HG02938 (cell line): ENCODE measurements at regions not wholly inside any gene's neighbourhood (a gene's known extent, or its start where the extent isn't known, plus 50 kb on each side); places are given as distances from the start of the nearest gene placed in this dataset.
"Not testable (repeated sequence)": the region's sequence is repeated elsewhere in the genome, so short reads cannot be mapped to it uniquely, and the experiment has no call there.

Source experiments
- ATAC-seq: cut with Tn5 transposase; IDR thresholded peaks from one replicate; pipeline ENCODE4 v1.9.1; 2021; ENCODE audit warnings: mild to moderate bottlenecking, moderate library complexity; ENCODE audit not compliant: unreplicated experiment

DNA sequence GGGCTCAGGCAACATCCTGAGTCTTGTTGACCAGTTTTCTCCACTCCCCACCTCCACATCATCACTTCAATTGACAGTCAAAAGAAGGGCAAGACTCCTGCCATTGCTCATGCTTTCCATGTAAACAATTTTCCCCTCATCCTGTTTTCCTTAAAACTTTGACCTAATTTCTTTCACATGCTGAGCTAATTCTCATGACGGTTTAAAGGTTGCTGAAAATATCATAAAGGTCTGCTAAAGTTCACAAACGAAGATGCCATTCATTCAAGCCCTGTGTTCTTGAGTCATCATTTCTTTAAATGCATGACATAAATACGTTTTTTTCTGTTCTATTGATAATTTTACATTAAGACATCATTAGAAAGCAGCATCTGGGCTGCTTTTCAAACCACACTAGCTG is 353.9 kb downstream of the NKX6-1 start:
- no peak for ATAC-seq

DNA sequence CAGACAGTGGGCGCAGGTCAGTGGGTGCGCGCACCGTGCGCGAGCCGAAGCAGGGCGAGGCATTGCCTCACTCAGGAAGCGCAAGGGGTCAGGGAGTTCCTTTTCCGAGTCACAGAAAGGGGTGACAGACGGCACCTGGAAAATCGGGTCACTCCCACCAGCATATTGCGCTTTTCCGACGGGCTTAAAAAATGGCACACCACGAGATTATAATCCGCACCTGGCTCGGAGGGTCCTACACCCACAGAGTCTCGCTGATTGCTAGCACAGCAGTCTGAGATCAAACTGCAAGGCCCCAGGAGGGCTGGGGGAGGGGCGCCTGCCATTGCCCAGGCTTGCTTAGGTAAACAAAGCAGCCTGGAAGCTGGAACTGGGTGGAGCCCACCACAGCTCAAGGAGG is 372.2 kb downstream of the NKX6-1 start:
- ATAC-seq, result not testable (repeated sequence)

DNA sequence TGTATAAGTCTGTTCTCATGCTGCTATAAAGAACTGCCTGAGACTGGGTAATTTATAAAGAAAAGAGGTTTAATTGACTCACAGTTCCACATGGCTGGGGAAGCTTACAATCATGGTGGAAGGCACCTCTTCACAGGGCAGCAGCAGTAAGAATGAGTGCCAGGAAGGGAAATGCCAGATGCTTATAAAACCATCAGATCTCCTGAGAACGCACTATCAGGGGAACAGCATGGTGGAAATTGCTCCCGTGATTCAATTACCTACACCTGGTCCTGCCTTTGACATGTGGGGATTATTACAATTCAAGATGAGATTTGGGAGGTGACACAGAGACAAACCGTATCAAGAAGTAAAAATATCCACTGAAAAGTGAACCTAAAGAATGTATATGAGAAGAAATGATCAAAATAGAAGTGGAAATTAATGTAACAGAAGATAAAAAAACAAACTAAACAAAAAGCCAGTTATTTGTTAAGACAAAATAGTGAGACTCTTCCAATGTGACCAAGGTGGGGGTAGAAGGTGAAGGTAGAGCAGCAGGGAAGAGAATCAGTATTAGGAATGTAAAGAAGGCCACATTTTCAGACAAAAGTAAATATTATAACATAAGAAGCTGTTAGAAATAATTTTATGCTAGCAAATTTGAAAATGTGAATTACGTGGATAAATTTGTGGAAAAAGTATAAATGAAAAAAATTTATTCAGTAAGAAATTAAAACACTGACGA is 372.9 kb downstream of the NKX6-1 start:
- ATAC-seq, result no peak

DNA sequence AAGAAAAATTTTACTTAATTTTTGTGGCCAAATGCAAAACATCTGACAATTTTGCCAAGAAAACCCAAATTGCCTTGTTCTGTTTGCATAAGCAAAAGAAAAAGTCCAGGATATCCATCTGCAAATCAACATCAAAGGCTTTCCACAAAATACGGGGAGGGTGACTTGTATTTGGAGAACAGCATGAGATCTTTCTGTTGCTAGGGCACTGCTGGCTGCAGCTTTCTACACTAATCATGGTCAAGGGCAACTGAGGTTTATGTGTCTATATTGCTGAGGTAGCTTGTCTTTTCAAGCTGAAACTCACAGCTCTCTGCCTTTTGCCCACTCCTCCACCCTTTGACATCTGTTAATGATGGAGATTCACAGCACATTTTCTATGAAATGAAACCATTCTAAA is 389.1 kb downstream of the NKX6-1 start:
- ATAC-seq, result no peak

DNA sequence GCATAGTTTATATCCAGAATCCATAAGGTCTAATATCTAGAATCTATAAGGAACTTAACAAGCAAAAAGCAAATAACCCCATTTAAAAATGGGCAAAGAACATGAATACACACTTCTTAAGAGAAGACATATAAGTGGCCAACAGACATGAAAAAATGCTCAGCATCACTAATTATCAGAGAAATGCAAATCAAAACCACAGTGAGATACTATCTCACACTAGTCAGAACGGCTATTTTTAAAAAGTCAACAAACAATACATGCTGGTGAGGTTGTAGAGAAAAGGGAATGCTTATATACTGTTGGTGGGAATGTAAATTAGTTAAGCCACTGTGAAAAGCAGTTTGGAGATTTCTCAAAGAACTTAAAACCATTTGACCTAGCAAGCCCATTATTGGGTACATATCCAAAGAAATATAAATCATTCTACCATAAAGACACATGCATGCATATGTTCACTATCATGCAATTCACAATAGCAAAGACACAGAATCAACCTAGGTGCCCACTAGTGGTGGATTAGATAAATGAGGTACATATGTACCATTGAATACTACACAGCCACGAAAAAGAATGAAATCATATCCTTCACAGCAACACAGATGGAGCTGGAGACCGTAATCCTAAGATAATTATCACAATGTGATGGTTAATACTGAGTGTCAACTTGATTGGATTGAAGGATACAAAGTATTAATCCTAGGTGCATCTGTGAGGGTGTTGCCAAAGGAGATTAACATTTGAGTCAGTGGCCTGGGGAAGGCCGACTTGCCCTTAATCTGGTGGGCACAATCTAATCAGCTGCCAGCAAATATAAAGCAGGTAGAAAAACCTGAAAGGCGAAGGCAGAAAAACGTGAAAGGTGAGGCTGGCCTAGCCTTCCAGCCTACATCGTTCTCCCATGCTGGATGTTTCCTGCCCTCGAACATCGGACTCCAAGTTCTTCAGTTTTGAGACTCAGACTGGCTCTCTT is 397.2 kb downstream of the NKX6-1 start:
- ATAC-seq, result not testable (repeated sequence)

DNA sequence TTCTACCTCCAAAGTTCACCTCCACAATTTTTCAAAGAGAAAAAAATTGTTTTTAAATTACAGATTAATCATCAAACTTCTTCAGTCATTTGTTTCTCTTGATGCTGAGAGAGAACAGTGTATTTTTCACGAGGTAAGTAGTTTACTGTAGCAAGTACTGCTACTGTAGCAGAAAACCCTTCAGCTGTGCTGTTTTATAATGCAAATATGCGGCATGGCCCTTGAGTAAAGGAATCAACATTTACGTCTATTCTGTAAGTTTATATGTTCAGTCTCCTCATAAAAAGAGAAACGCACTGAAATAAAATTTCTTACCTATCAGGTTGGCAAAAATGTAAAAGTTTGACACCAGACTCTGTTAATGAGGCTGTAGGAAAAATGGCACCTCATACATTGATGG is 399.0 kb downstream of the NKX6-1 start:
- no peak for ATAC-seq

DNA sequence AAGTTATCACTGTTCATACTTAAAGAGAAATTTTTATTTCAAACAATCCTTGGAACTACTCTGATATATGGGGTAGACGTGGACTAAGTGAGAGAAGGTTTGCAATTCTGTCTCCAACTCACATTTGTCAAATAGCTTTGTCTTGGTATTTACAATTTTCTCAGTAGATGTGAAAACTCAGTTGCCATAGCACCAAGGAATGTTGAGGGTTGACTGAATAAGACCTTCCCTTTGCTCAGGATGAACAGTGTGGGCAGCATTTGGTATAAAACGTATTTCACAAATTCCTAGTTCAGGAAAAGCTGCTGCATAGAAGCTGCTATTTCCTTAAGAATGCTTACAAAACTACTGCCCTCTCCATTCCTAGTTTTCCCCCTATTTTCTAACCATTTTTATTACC is 399.5 kb downstream of the NKX6-1 start:
- no peak for ATAC-seq

DNA sequence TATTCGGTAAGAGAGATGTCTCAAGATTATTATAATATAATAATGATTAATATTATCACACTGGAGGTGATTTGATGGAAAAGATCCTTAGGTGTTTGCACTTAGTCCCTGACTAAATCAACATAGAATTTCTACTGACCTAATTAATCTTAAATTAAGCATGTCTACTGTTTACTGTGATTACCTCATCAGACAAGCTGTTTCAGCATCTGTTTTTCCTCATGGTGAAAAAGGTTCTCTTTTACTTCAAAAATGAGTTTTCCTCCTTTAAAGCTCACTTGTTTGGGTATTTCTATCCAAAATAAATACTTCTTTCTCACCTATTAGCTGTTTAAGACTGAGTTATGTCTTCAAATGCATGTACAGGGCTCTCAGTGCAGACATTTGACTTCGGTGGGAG is 407.8 kb downstream of the NKX6-1 start:
- ATAC-seq, result no peak

DNA sequence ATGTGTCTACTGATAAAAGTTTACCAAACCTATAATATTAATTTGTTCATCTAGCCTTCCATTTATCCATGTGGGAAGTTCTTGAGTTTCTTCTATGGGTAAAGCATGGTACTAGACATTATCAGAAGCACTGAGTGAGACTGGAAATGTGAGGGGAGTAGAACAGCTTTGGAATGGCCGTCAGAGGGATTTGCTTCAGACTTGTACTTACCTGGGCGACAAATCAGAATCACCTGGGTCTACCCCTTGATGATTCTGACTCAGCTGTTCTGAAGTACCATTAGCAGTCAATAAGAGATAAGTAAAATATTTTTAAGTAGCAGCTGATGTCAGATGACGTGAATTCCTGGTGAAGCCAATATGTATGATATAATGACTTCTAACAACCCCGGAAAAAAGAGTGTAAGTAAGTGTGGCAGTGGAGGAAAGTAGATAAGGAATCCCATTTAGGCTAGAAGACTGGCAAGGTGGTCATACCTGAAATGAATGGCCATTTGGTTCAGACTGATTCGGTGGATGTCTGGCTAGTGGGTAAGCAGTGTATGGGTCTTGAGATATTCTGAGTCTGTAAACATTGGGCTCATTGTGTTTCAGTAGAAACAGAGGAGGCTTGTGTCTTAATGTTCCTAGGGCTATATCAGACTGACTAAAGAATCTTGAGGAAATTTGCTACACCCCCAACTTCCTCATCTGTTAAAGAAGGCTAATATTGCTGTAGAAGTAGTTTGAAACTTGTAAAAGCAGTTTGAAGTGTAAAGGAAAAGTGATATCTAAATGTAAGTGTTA is 409.2 kb downstream of the NKX6-1 start:
- ATAC-seq, result no peak

DNA sequence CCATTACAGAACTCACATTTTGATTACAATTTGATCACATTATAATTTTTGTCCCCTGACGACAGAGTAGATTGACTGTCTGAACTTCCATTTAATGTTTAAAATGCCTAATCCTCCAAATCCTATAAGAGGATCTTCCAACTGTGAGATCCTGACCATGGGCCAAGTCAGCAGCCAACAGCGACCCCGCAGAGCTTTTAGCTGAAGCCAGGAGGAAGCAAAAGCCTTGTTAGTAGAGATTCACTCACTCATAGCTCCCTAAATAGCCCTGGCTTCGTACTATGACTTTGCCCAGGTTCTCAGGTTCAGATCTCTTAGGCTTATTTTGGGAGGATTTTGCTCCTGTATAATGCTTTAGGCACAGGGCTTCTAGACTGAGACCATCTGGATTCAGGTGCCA is 413.1 kb downstream of the NKX6-1 start:
- ATAC-seq, result no peak

DNA sequence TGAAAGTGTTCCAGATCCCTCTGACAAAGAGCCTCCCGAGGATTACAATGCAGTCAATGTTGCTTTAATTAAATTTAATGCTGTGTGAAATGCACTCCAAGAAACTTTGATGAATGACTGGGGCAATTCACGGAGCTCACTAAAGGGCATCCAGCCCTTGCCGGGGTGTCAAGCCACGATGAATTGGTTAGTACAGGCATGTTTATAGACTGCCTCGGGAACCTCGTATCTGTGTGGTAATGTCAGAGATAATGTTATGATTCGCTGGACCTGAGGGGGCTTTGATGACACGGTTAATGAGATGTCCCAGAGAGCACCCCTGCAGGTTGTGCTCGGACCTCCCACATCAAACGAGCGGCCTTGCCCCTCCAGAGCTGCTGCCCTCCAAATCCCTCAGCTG is 428.8 kb downstream of the NKX6-1 start:
- ATAC-seq, result no peak

DNA sequence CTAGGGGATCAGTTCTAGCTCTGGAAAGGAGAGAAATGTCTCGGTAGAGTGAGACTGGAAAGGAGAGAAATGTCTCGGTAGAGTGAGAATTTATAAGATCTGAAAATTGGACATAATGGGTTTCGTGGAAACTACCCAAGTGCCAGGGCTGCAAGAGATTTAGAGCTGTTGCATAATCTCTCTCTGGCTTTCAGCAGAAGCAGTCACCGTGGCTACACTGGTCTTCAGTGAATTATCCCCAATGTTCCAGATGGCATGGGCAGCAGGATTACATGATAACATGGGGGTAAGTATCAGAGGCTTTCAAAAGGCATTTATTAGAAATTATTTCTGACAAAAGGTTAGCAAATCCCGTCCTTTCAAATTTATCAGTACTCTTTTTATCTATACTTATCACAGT is 435.5 kb downstream of the NKX6-1 start:
- no peak for ATAC-seq

DNA sequence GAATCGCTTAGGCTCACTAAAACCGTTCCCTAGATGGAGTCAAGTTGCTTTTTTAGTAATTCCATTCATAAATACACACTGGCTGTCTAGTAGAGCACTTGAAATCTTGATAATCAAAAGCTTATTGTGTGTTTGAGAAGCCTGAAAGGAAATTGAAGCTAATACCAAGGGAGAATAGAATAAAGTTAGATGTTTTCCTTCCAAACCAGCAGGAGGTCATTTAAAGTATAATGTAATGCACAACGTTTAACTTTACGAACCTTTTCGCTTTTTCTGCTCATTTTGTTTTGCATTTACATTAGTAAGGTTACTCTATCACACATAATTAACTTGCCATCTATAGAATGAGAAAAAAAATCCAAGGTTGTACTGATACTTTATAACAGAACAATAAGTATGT is 440.9 kb downstream of the NKX6-1 start:
- no peak for ATAC-seq

DNA sequence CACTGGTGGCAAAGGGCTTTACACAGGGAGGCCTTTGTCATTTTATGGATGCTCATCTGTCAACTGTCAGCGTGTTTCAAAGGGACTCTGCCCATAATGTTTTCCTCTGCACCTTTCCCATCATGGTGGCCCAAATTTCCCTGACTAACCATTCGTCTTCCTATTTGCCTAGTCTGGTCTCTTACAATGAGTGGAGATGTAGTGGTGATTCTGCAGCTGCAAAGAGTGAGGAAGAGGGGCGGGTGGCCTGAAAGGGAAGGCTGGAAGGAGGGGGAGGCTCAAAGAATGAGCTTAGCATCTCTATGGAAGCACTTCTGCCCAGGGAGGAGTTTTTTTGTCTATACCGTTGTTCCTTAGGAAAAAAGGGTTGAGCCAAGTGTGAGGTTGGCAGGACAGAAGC is 447.5 kb downstream of the NKX6-1 start:
- no peak for ATAC-seq

DNA sequence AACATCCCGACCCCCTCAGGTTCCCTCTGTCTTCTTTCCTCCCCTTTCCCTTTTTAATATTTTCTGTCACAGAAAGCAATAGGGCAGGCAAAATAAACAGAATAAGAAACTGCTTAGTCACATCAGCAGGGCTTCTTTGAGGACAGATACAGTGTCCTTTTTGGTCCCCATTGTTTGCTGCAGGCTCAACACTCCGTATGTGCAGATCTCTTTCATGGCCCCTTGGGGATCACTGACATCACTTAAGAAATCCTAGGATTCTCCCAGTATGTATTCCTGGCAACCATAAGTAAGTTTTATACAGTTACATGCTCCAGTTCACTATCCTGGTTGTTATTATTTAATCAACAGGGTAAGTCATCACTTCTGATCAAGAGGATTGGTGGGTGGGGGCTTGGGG is 448.0 kb downstream of the NKX6-1 start:
- no peak for ATAC-seq

DNA sequence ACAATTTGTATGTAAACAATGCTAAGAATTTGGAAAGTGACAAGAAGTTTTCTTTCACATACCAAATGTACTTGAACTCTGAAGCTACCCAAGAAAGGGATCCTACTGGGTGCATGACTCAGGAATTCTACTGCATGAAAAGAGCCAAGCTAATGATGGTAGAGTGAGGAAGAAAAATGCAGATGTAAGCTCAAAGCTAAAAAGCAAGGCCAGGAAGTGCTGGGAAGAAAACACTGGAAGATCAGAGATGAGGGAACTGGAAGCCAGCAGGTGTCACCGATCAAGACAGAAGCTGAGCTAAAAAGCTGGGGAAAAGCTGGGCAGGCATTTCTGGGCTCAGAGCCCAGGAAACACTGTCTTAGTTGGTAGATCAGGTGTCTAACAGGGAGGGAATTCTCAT is 449.1 kb downstream of the NKX6-1 start:
- no peak for ATAC-seq

DNA sequence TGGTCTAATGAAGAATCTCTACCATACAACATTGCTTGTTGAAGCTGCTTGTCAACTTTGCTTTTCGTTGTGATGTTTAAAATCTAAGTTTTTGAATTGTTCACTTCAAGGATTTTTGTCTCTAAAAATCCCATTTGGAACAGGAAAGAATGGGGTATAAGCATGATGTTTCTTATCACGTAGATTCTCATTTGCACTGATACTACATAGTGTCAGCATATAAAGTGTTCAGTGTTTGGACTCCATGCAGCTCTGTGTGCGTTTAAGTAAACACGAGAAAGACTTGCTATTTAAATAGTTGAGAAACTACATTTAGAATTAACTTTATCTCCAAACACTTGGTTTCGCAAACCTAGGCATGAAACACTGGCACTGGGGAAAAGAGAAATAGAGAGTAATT is 452.5 kb downstream of the NKX6-1 start:
- ATAC-seq, result no peak

DNA sequence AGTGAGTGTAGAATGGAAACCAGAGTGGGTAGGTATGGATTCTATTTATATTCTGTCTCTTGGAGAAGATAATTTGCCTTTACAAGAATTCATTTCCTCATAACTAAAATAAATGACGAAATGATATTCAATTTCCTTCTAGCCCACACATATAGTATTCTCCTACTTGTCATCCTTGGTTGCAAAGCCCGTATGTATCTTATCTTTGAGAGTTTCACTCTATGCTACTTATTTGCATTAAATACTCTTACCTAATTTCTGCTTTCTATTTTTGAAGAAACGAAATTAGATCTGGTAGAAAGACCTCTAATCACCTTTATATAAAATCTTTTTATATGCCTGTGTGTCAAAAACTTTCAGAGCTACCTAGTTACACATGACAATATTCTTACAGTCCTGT is 457.7 kb downstream of the NKX6-1 start:
- ATAC-seq, result no peak

DNA sequence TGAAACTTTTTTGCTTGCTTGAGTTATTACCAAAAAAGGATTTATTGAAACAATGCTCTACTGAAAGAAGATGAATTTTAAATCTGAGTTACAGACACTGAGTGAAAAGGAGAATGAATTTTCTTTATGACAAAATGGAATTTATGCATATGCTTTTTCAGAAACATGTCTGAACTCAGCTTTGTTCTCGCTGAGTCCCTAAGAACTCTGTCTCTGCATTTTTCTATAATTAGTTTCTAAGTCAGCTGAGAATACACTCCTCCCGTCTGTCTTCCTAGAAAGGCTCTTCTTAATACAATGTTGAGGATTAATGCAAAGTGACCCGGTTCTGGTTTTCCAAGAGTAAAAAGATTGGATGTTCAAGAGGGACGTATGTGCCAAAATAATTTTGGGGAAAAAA is 463.5 kb downstream of the NKX6-1 start:
- ATAC-seq, result no peak

DNA sequence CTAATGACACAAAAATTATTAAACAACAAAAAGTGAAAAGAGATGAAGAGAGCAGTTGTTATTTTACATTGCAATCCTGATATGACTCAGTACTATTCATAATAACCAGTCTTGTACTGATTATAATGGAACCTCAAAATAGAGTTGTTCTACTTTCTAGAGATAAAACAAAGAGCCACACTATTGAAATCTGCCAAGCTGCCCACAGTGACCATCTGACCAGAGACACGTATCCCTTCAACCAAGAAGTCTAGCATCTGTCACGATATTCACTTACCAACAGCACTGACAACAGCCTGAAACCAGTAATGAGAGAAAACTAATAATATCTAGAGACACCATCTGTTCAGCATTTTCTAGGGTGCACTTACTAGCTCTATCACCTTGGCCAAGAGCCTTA is 466.7 kb downstream of the NKX6-1 start:
- ATAC-seq, result peak; percentile 88

DNA sequence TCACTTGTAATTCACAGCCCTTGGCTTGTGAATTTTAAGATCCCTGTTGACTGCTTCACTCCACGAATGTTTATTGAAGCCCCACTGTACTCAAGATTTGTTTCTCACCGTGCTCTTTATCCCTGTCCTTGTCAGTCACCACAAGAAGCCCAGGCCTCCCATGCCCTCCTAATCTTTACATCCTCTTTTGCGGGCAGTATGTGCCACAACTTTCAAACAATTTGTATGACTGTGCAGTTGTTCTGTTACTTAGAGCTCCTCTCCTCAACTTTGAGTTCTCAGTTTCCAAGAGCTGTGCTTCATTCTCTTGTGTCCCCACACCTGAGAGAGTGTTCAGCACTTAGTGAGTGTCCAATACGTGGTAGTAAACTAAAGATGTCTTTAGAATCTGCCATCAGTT is 467.7 kb downstream of the NKX6-1 start:
- ATAC-seq, result peak; percentile 42
